Hepatocyte (in vitro differentiated cells): ENCODE measurements at regions not wholly inside any gene's neighbourhood (a gene's known extent, or its start where the extent isn't known, plus 50 kb on each side); places are given as distances from the start of the nearest gene placed in this dataset.
"Not testable (repeated sequence)": the region's sequence is repeated elsewhere in the genome, so short reads cannot be mapped to it uniquely, and the experiment has no call there.

Experiments
- DNase-seq: peaks from one replicate; pipeline ENCODE4 v3.0.0-alpha.2; 2016; ENCODE audit warnings: low spot score
- H2AFZ ChIP-seq: fragments of 200-600 bp; sonication (generic); 2 replicates; pipeline ENCODE4 v1.6.0; 2016; ENCODE audit warnings: antibody characterized with exemption, mild to moderate bottlenecking
- H3K27ac ChIP-seq: fragments of 200-600 bp; sonication (generic); 2 replicates; pipeline ENCODE4 v1.5.1; 2016; ENCODE audit warnings: mild to moderate bottlenecking
- H3K27me3 ChIP-seq: fragments of 200-600 bp; sonication (generic); 2 replicates; pipeline ENCODE4 v1.6.1; 2016
- H3K36me3 ChIP-seq: fragments of 200-600 bp; sonication (generic); replicated peaks from 2 replicates; pipeline ENCODE4 v1.5.1; 2016; ENCODE audit warnings: low read depth; ENCODE audit not compliant: insufficient read depth
- H3K4me1 ChIP-seq: fragments of 200-600 bp; sonication (generic); 2 replicates; pipeline ENCODE4 v1.5.1; 2016; ENCODE audit warnings: mild to moderate bottlenecking, moderate library complexity; ENCODE audit not compliant: insufficient read depth
- H3K4me2 ChIP-seq: fragments of 200-600 bp; sonication (generic); 2 replicates; pipeline ENCODE4 v1.6.0; 2016
- H3K4me3 ChIP-seq: fragments of 200-600 bp; sonication (generic); 2 replicates; pipeline ENCODE4 v1.5.1; 2016; ENCODE audit warnings: mild to moderate bottlenecking
- H3K79me2 ChIP-seq: fragments of 200-600 bp; sonication (generic); 2 replicates; pipeline ENCODE4 v1.6.0; 2017; ENCODE audit warnings: mild to moderate bottlenecking
- H3K9me2 ChIP-seq: fragments of 200-600 bp; sonication (generic); replicated peaks from 2 replicates; pipeline ENCODE4 v1.6.0; 2017; ENCODE audit warnings: mild to moderate bottlenecking; ENCODE audit not compliant: insufficient read depth
- H3K9me3 ChIP-seq: fragments of 200-600 bp; sonication (generic); 2 replicates; pipeline ENCODE4 v1.5.1; 2016; ENCODE audit warnings: low read depth, mild to moderate bottlenecking
- H4K20me1 ChIP-seq: fragments of 200-600 bp; sonication (generic); 2 replicates; pipeline ENCODE4 v1.6.0; 2016; ENCODE audit warnings: mild to moderate bottlenecking; ENCODE audit not compliant: insufficient read depth, poor library complexity, severe bottlenecking
- CTCF ChIP-seq: fragments of 200-600 bp; sonication (generic); IDR thresholded peaks from 2 replicates; pipeline ENCODE4 v1.5.1; 2016; ENCODE audit warnings: antibody characterized with exemption, mild to moderate bottlenecking; ENCODE audit not compliant: poor library complexity
- EZH2 ChIP-seq: fragments of 200-600 bp; sonication (generic); IDR thresholded peaks from 2 replicates; pipeline ENCODE4 v1.6.1; 2016; ENCODE audit warnings: antibody characterized with exemption, mild to moderate bottlenecking, borderline replicate concordance
- EZH2phosphoT487 ChIP-seq: fragments of 200-600 bp; sonication (generic); IDR thresholded peaks from one replicate; pipeline ENCODE4 v1.6.1; 2018; ENCODE audit warnings: antibody characterized with exemption, mild to moderate bottlenecking, low read depth, moderate library complexity; ENCODE audit not compliant: unreplicated experiment, severe bottlenecking
- WGBS: methylation state at CpG from one replicate; pipeline ENCODE4 v1.1.6; 2016; ENCODE audit warnings: low lambda C conversion rate; ENCODE audit errors: missing lambda C conversion rate; 5-methylcytosine and 5-hydroxymethylcytosine counted together

GRCh38 chr6:97347111-97347510 lies 64.1 kb upstream of the MMS22L start:
- Histone ChIP-seq H3K27me3 (no peaks in the 10 kb centered on the region), H3K79me2 (no peaks in the 10 kb centered on the region), H3K4me2 (no peak overlapping the region), H4K20me1 (no peaks in the 10 kb centered on the region), H3K36me3 (no peaks in the 10 kb centered on the region), H3K27ac (no peak overlapping the region), H3K9me3 (no peaks in the 10 kb centered on the region), H3K9me2 (no peaks in the 10 kb centered on the region), H3K4me3 (no peak overlapping the region), H2AFZ (no peak overlapping the region), H3K4me1 (no peaks in the 10 kb centered on the region)
- DNase-seq: no peak
- TF ChIP-seq EZH2: no peak
- no peak for TF ChIP-seq EZH2phosphoT487
- TF ChIP-seq CTCF: no peak

GRCh38 chr6:97361286-97361685 lies 78.3 kb upstream of the MMS22L start:
- Histone ChIP-seq H3K4me3 (no peak overlapping the region), H3K36me3 (no peaks in the 10 kb centered on the region), H2AFZ (no peak overlapping the region), H3K79me2 (no peaks in the 10 kb centered on the region), H3K9me3 (no peaks in the 10 kb centered on the region), H3K9me2 (no peaks in the 10 kb centered on the region), H3K27me3 (no peaks in the 10 kb centered on the region), H3K4me2 (no peak overlapping the region), H3K4me1 (no peaks in the 10 kb centered on the region), H3K27ac (no peak overlapping the region), H4K20me1 (no peaks in the 10 kb centered on the region)
- TF ChIP-seq EZH2phosphoT487 (no peak), CTCF (no peak), EZH2 (no peak)
- 77% methylated on average over 2 of the region's 2 CpGs for WGBS
- no peak for DNase-seq

GRCh38 chr6:97364327-97364726 lies 81.3 kb upstream of the MMS22L start:
- no peaks in the 10 kb centered on the region for H3K27me3 ChIP-seq
- H3K9me3 ChIP-seq: no peaks in the 10 kb centered on the region
- no peaks in the 10 kb centered on the region for H4K20me1 ChIP-seq
- H2AFZ ChIP-seq: no peak overlapping the region
- no peaks in the 10 kb centered on the region for H3K79me2 ChIP-seq
- no peak overlapping the region for H3K27ac ChIP-seq
- 71% methylated on average over 1 of the region's 1 CpG for WGBS
- TF ChIP-seq CTCF: no peak
- TF ChIP-seq EZH2phosphoT487: no peak
- no peak for TF ChIP-seq EZH2
- H3K4me1 ChIP-seq: no peaks in the 10 kb centered on the region
- H3K4me2 ChIP-seq: no peak overlapping the region
- no peaks in the 10 kb centered on the region for H3K36me3 ChIP-seq
- no peak for DNase-seq
- no peaks in the 10 kb centered on the region for H3K9me2 ChIP-seq
- H3K4me3 ChIP-seq: no peak overlapping the region

GRCh38 chr6:97382071-97382470 lies 99.1 kb upstream of the MMS22L start:
- WGBS: 87% methylated on average over 11 of the region's 11 CpGs
- DNase-seq, H3K79me2 ChIP-seq, H3K27ac ChIP-seq, H3K4me2 ChIP-seq, H3K9me3 ChIP-seq, H3K36me3 ChIP-seq, H4K20me1 ChIP-seq, H2AFZ ChIP-seq, H3K4me3 ChIP-seq, H3K27me3 ChIP-seq, H3K9me2 ChIP-seq, H3K4me1 ChIP-seq: not testable (repeated sequence)
